ENCODE measurements at regions not wholly inside any gene's neighbourhood (a gene's known extent, or its start where the extent isn't known, plus 50 kb on each side); places are given as distances from the start of the nearest gene placed in this dataset.

- H3K4me3 ChIP-seq (ENCODE audit: insufficient read depth, low read depth, low read length): no peak overlapping the region
- Mint-ChIP-seq H3K27ac (ENCODE audit: unreplicated experiment) (no peak overlapping the region), H3K9me3 (ENCODE audit: unreplicated experiment) (peaks cover 2% of the 10 kb centered on the region), H3K36me3 (ENCODE audit: low read depth, unreplicated experiment) (no peaks in the 10 kb centered on the region), H3K4me3 (ENCODE audit: unreplicated experiment) (no peak overlapping the region), H3K4me1 (ENCODE audit: low read depth, unreplicated experiment) (peaks cover 14% of the 10 kb centered on the region), H3K27me3 (ENCODE audit: low read depth, unreplicated experiment) (peaks cover 5% of the 10 kb centered on the region)
- no peaks in the 10 kb centered on the region for H3K27me3 ChIP-seq (ENCODE audit: insufficient read depth, low read length)
- no peak overlapping the region for H3K9ac ChIP-seq (ENCODE audit: low read length)
- no peak for TF ChIP-seq CTCF (IDR thresholded peaks at IDR 0.05; ENCODE audit: insufficient read depth, low read depth, low read length)
- TF ChIP-seq EZH2 (IDR thresholded peaks at IDR 0.05; ENCODE audit: insufficient read depth, low read length): no peak
- FAIRE-seq (no peak), DNase-seq (ENCODE audit: low read depth) (no peak)
- H2AFZ ChIP-seq (ENCODE audit: low read depth, low read length): no peak overlapping the region
- H3K4me1 ChIP-seq (ENCODE audit: insufficient read depth, low read length): peaks cover 22% of the 10 kb centered on the region
- no peaks in the 10 kb centered on the region for H3K36me3 ChIP-seq (ENCODE audit: insufficient read depth, low read length)
- no peaks in the 10 kb centered on the region for H3K79me2 ChIP-seq (ENCODE audit: insufficient read depth, low read length)
- peak overlapping the region; percentile 7 for H3K4me2 ChIP-seq (ENCODE audit: low read length)
- H3K27ac ChIP-seq (ENCODE audit: low read depth, low read length): no peak overlapping the region
- no peaks in the 10 kb centered on the region for H3K9me3 ChIP-seq (ENCODE audit: insufficient read depth, low read depth, low read length)
- H4K20me1 ChIP-seq (ENCODE audit: insufficient read depth, low read length): no peaks in the 10 kb centered on the region
These were observed 501.6 kb upstream of the TNP1 start for GRCh38 chr2:217361483-217361880.

GRCh38 chr2:217360781-217361482 is 501.1 kb upstream of the TNP1 start:
- TF ChIP-seq EZH2 (IDR thresholded peaks at IDR 0.05; ENCODE audit: insufficient read depth, low read length) (no peak), CTCF (IDR thresholded peaks at IDR 0.05; ENCODE audit: insufficient read depth, low read depth, low read length) (no peak)
- FAIRE-seq: peak; percentile 64

GRCh38 chr2:217360111-217360510 is 500.2 kb upstream of the TNP1 start:
- no peak overlapping the region for H3K27ac Mint-ChIP-seq (ENCODE audit: unreplicated experiment)
- peaks cover 14% of the 10 kb centered on the region for H3K4me1 Mint-ChIP-seq (ENCODE audit: low read depth, unreplicated experiment)
- Histone ChIP-seq H2AFZ (ENCODE audit: low read depth, low read length) (no peak overlapping the region), H3K27ac (ENCODE audit: low read depth, low read length) (no peak overlapping the region), H3K9me3 (ENCODE audit: insufficient read depth, low read depth, low read length) (no peaks in the 10 kb centered on the region), H3K4me2 (ENCODE audit: low read length) (no peak overlapping the region), H3K4me1 (ENCODE audit: insufficient read depth, low read length) (peaks cover 16% of the 10 kb centered on the region), H3K4me3 (ENCODE audit: insufficient read depth, low read depth, low read length) (no peak overlapping the region), H3K27me3 (ENCODE audit: insufficient read depth, low read length) (no peaks in the 10 kb centered on the region), H4K20me1 (ENCODE audit: insufficient read depth, low read length) (no peaks in the 10 kb centered on the region), H3K36me3 (ENCODE audit: insufficient read depth, low read length) (no peaks in the 10 kb centered on the region), H3K79me2 (ENCODE audit: insufficient read depth, low read length) (no peaks in the 10 kb centered on the region), H3K9ac (ENCODE audit: low read length) (no peak overlapping the region)
- no peak for DNase-seq (ENCODE audit: low read depth)
- H3K4me3 Mint-ChIP-seq (ENCODE audit: unreplicated experiment): no peak overlapping the region
- H3K9me3 Mint-ChIP-seq (ENCODE audit: unreplicated experiment): peaks cover 2% of the 10 kb centered on the region
- TF ChIP-seq EZH2 (IDR thresholded peaks at IDR 0.05; ENCODE audit: insufficient read depth, low read length): no peak
- TF ChIP-seq CTCF (IDR thresholded peaks at IDR 0.05; ENCODE audit: insufficient read depth, low read depth, low read length): no peak
- no peak for FAIRE-seq
- no peaks in the 10 kb centered on the region for H3K36me3 Mint-ChIP-seq (ENCODE audit: low read depth, unreplicated experiment)
- H3K27me3 Mint-ChIP-seq (ENCODE audit: low read depth, unreplicated experiment): peaks cover 5% of the 10 kb centered on the region

More at GRCh38 chr2:217360781-217361482, 501.1 kb upstream of the TNP1 start:
- H3K27ac ChIP-seq (ENCODE audit: low read depth, low read length): no peak overlapping the region
- H2AFZ ChIP-seq (ENCODE audit: low read depth, low read length): no peak overlapping the region
- no peaks in the 10 kb centered on the region for H4K20me1 ChIP-seq (ENCODE audit: insufficient read depth, low read length)
- H3K4me2 ChIP-seq (ENCODE audit: low read length): peak overlapping the region; percentile 7
- H3K27me3 ChIP-seq (ENCODE audit: insufficient read depth, low read length): no peaks in the 10 kb centered on the region
- H3K9me3 ChIP-seq (ENCODE audit: insufficient read depth, low read depth, low read length): no peaks in the 10 kb centered on the region
- no peak overlapping the region for H3K9ac ChIP-seq (ENCODE audit: low read length)
- no peak overlapping the region for H3K4me3 Mint-ChIP-seq (ENCODE audit: unreplicated experiment)
- peaks cover 14% of the 10 kb centered on the region for H3K4me1 Mint-ChIP-seq (ENCODE audit: low read depth, unreplicated experiment)
- peaks cover 2% of the 10 kb centered on the region for H3K9me3 Mint-ChIP-seq (ENCODE audit: unreplicated experiment)
- H3K4me3 ChIP-seq (ENCODE audit: insufficient read depth, low read depth, low read length): no peak overlapping the region
- H3K27me3 Mint-ChIP-seq (ENCODE audit: low read depth, unreplicated experiment): peaks cover 5% of the 10 kb centered on the region
- H3K36me3 ChIP-seq (ENCODE audit: insufficient read depth, low read length): no peaks in the 10 kb centered on the region
- no peaks in the 10 kb centered on the region for H3K79me2 ChIP-seq (ENCODE audit: insufficient read depth, low read length)
- DNase-seq (ENCODE audit: low read depth): peak; percentile 89
- H3K27ac Mint-ChIP-seq (ENCODE audit: unreplicated experiment): no peak overlapping the region
- peaks cover 18% of the 10 kb centered on the region for H3K4me1 ChIP-seq (ENCODE audit: insufficient read depth, low read length)
- H3K36me3 Mint-ChIP-seq (ENCODE audit: low read depth, unreplicated experiment): no peaks in the 10 kb centered on the region
